CD4-positive, alpha-beta T cell treated with Interleukin-4 for 1 hour (primary cell): ENCODE measurements at regions not wholly inside any gene's neighbourhood (a gene's known extent, or its start where the extent isn't known, plus 50 kb on each side); places are given as distances from the start of the nearest gene placed in this dataset.

Experiments used
- DNase-seq, 2 donors: peaks; one replicate each; pipeline ENCODE4 v3.0.0-alpha.2; 2020 to 2022

- DNase-seq = no peak
Observed at GRCh38 chr3:168624892-168625448, 529.2 kb upstream of the GOLIM4 start.

DNA sequence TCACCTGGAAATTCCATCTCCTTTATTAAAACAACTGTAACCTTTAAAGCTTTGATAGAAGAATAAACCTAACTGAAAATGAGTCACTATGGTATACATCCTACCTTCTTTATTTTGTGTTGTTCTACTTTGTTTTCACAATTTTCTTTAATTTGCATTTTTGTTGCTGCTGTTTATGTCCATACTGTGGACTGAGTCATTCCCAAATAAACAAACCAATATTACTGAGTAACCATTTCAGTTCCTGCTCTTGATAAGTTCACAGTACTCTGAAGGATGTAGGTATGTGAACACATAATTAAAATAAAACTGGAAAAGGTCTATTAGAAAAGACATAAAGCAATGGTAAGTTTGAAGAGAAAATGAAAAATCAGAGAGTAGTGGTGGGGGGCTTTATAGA, 528.5 kb upstream of the GOLIM4 start:
- no peak for DNase-seq

DNA sequence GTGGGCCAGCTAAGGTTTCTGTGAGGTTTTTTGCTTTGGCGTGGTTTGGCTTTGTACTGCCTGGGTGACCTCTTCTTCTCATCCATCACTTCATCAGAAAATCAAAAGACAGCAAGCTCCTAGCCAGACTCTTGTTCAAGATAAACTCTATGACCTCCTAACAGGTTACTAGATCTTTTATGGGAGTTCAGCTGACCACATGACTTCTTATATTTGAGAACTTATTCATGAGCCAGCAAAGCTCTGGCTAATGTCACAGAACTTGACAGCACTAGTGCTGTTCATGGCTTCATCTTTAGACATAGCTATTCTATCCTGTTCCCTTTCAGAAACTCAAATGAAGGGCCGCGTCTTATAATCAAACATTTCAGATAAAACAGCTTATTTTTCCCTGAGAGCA, 527.1 kb upstream of the GOLIM4 start:
- no peak for DNase-seq

GRCh38 chr3:168620854-168621253, 525.1 kb upstream of the GOLIM4 start:
- no peak for DNase-seq

GRCh38 chr3:168618827-168619470, 523.2 kb upstream of the GOLIM4 start:
- DNase-seq = no peak

DNA sequence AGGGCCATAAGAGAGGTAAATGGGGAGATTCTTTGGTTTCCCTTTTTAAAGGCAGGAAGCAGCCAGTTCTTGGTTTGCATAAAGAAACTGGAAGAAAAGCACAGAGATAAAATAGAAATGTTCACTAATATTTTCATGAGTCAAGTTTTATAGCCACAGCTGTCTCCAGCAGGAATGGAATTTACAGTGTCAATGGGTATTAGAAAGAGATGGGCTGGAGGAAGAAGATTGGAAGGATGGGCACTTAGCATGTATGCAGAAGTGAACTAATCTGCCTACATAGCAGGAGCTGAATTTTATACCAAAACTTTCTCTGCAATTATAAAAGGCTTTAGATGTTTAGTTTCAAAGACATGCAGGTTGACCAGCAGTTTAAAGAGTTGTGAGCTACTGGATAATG, 521.9 kb upstream of the GOLIM4 start:
- DNase-seq = no peak

DNA sequence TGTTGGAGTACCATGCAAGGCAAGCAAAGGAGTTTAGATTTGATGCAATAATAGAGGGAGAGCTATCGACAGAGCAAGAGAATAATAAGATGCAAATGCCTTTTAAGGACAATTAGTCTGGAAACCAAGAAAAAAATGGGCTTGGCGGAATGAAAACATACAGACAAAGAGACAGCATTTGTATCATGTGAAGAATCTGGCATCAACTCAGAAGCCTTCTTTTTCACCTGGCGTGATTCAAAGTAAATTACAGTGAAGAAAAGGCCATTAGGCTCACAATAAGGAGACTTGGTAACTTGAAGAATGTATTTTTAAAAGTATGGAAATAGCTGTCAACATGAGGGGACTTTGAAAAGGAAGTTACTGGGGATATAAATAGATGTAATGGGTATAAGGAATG, 521.2 kb upstream of the GOLIM4 start:
- no peak for DNase-seq

DNA sequence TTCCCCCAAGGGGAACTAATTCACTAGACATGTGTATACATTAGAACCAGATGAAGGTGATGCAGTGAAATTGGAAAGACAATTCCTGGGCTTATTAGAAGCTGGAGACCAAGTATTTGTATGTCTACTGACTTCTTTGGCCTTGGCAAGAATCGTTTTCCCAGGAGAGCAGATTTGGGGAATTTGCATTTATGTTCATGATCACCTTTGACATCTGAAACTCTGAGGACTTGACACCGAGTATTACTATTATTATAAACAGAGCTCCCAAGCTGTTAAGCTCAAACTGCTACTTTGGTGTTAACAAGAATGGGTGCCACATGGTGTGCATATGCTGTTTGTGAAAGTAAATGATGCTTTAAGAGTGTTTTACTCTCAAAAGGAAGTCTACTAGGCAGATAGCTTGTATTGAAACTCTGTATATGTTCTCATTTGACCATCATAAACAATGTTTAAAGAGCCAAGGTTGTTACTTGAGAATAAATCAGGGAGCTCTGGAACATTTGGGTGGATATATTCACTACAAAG, 519.8 kb upstream of the GOLIM4 start:
- no peak for DNase-seq

DNA sequence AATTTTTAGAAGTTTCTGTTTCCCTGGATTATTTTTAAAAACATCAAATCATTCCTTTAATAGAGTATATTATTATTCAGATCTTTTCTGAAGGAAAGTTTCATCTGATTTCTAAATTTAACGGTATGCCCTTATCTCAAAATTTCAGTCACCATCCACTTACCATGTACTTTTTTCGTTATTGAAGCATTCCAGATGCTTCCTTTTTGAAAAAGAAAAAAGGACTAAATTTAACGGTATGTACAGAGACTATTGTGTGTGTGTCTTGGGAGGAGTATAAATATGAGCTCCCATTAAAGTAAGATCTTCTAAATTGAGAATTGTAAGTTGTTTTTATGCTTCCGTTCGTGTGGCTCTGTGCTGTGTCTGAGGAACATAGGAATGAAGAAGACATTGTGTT, 517.4 kb upstream of the GOLIM4 start:
- no peak for DNase-seq

GRCh38 chr3:168612671-168613070, 516.9 kb upstream of the GOLIM4 start:
- no peak for DNase-seq

DNA sequence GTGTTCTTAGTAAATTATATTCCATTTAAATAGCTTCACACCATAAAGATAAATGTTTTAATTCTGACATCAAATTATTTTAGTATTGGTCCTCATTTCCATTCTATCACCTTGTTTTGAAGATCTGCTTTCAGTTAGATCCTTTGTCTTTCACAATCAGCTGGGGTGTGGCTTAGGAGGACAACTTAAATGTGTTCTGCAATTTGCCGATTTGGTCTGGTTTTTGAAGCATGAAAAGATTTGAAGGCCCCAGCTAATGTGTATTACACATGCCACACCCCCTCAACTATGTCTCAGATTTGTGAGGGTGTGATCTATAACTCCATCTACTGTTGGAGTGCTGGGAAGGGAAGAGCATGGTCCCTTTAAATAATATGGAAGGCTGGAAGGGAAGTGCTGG, 516.1 kb upstream of the GOLIM4 start:
- DNase-seq = no peak

- DNase-seq = no peak
Observed at GRCh38 chr3:168608926-168609325, 513.2 kb upstream of the GOLIM4 start.

DNA sequence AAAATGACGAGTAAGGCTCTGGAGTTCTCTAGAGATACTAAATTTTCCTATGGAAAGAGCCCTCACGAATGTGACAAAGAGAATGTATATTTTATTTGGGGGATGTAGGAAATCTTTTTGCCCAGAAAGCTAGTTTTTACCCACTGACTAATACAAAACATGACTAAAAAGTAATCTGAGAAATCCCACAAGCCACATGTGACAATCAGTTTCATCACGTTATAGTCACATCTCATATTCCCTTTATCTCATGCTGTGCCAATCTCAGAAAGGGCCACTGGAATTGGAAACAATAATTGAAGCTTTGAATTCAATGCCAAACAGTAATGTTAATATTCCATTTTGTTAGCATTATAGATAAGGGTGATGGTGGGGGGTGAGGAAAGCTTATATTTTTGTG, 509.0 kb upstream of the GOLIM4 start:
- DNase-seq = no peak

- DNase-seq = no peak
Observed at GRCh38 chr3:168598250-168598649, 502.5 kb upstream of the GOLIM4 start.

DNA sequence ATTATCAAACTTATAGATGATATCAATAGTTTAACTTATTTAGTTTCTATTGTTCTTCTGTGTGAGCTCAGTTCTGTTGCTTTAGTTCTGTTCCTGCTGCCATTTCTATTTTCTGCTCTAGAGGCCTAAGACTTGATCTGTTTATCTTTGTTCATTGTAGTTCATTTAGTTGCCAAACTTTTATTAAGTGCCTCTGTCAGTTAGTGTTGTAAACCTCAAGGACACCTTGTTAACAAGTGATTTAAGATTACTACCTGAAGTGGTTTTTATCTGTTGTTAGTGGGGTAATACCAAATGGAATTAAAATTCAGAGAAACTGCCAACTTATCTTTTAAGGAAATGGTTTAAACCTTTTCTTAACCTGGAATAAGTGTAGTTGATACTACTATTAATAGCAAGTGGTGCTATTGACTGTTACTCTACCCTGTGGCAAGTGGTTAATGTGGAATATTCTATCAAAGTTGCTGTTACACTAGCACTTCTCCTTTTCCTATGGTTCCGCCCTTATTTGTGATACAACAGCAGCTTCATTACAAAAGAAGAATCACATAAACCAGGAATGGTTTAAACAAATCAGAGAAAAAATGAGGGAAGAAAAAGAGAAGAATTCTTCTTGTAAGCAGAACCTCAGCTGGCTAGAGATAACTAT, 500.6 kb upstream of the GOLIM4 start:
- DNase-seq = no peak

DNA sequence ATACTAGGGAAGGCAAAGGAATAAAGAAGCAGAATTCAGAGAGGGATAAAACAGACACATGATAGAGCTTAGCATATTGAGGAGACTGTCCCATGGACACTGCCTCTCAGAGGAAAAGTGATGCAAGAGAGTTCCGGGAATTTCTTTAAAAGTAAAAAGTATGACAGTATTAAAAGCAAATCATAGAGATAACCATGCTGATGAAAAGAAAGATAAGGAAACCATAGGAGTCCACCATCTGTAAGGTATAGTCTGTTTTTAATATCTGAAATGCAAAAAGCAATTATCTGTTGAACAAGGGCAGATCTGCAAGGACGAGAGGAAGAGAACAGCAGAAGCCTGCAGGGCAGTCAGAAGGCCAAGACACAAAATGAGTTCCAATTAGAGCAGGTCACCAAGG, 495.9 kb upstream of the GOLIM4 start:
- no peak for DNase-seq

DNA sequence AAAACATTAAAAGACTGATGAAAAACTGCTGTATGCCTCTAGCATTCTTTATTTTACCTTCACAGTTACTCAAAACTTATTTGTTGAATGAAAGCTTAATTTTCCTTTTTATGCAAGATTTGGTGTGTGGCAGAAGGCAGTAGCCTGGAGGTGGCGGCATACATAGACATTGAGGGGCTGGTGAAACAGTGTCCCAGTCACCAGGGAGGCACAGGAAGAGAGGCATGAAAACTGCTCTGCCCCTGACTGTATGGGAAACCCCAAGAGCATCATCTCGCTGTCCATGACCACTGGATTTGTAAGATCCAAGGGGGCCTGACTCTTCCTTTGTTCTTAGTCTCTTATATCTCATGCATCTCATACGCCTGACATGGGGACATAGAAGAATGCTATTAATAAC, 493.7 kb upstream of the GOLIM4 start:
- no peak for DNase-seq

DNA sequence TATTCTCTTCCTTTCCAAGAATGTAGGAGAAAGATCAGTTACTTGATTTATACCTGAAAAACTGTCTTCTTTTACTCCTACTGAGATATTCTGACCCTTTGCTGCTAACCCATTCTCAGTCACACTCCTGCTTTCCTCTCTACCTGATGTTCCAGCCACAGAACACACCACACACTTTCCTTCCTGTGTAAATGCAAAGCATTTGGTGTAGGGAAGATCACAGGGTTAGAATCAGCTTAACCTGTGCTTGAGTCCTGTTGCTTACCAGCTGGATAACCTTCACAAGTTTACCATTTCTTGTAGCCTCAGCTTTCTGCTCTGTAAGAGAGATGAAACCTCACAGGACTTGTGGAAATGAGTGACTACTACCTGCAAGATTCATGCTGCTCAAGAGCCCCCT, 489.8 kb upstream of the GOLIM4 start:
- DNase-seq = no peak

DNA sequence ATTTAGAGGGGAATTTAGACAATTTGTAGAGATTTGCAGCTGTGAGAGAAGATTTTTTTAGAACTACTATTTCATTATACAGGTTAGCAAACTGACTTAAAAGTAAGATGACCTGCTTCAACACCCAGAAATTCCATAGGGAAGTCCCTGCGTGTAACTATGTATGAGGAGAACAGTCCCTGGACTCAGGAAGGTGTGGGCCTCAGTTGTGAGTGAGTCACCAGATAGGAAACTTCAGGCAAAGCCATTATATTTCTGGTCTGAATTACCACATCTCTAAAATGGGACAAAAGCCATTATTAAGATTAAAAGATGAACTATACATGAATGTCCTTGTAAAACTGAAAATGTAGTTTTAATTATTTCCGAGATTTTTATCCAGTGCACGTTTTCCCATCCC, 488.3 kb upstream of the GOLIM4 start:
- no peak for DNase-seq

- DNase-seq = no peak
Observed at GRCh38 chr3:168582503-168582902, 486.8 kb upstream of the GOLIM4 start.

DNA sequence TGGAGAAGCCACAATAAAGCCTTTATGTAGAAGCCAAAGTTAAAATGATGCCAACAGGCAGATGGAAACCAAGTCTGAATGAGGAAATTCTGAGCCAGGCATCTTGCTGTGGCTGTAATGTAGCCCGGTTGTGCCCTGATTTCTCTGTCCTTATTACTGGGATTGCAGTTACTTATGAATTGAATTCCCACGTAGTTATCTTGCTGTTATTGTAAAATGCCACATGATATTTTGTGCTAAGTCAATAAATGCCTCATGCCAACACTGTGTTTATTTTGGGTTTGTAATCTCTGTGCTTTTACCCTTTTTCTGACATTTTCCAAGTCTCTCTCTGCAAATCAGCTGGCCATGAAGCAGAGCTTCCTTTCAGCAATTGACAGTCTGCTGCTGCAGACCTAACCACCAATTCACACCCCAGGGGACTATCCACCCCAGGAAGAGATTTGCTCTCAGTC, 486.1 kb upstream of the GOLIM4 start:
- DNase-seq = no peak

- no peak for DNase-seq
Observed at GRCh38 chr3:168579010-168579409, 483.3 kb upstream of the GOLIM4 start.

- no peak for DNase-seq
Observed at GRCh38 chr3:168575750-168576149, 480.0 kb upstream of the GOLIM4 start.

- DNase-seq = no peak
Observed at GRCh38 chr3:168574455-168575158, 478.9 kb upstream of the GOLIM4 start.
